NCI-H1048 (cell line): ENCODE measurements at regions not wholly inside any gene's neighbourhood (a gene's known extent, or its start where the extent isn't known, plus 50 kb on each side); places are given as distances from the start of the nearest gene placed in this dataset.

Experiments used
- DNase-seq: peaks from one replicate; lab custom pipeline; 2025; lab: John Stamatoyannopoulos, UW

DNA sequence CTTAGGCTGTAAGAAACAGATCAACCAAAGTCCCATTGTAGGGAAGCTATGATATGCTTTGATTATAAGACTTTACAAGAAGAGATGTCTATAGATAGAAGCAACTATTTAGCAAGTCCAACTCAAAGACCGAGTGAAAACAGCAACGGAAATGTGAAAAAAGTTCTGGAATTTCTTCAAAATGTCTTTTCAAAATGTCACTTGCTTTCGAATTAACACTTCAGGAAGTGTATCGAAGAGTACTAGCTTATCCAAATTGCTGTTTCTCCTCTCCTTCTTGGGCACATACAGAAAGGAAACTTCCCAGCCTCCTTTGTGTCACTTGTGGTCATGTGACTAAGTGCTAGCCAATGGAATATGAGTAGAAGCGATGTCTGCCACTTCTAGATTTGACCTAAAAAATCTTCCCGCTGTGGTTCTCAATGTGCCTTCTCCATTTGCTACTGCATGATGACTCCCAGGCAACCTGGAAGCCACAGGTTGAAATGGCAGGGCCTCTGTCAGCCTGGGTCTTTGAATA lies 89.9 kb downstream of the TSEN15 start:
- no peak for DNase-seq

DNA sequence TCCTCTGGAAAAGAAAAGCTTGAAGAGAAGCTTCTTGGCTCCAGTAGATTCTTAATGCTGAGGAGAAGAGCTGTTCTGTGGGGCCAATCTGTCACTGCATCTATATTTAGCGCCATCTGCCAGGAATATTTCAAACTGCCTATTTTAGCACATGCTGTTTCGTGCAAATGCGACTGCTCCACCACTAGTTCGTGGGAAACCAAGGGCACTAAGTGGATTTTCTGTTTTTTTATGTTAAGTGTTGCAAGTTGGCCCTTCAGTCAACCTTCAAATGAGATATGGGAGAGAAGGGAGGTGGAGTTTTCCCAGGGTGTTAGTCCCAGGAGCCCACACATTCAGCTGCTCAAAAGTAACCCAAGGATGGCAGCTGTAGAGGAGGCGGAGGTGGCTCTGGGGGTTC lies 91.9 kb downstream of the TSEN15 start:
- no peak for DNase-seq

GRCh38 chr1:184145083-184145482 lies 93.6 kb downstream of the TSEN15 start:
- no peak for DNase-seq

- DNase-seq, result no peak
Measured at GRCh38 chr1:184146202-184146601, 94.7 kb downstream of the TSEN15 start.

- no peak for DNase-seq
Measured at GRCh38 chr1:184150776-184151531, 99.4 kb downstream of the TSEN15 start.

DNA sequence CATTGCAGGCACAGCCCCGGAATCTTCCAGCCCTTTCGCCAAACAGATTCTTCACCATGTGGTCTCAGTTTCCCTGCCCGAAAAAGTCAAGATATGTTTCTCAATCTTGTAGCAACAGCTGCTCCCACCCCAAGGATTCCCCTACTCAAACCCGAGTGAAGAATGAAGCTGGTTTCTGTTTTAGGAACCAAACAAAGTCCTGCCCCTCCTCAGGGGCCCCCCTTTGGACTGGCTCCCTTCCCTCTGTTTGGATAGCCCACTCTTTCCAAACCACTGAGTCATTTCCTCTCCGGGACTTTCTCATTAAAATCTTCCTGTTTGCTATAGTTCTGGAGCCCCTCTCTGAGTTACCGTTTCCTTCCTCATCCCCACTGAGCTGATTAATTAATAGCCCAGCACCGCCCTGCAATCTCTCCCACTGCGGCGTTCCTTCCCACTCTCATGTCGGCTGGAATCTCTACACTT lies 100.9 kb downstream of the TSEN15 start:
- DNase-seq, result no peak

- DNase-seq, result no peak
Measured at GRCh38 chr1:184152974-184153373, 101.4 kb downstream of the TSEN15 start.

- DNase-seq, result no peak
Measured at GRCh38 chr1:184153731-184154130, 102.2 kb downstream of the TSEN15 start.

DNA sequence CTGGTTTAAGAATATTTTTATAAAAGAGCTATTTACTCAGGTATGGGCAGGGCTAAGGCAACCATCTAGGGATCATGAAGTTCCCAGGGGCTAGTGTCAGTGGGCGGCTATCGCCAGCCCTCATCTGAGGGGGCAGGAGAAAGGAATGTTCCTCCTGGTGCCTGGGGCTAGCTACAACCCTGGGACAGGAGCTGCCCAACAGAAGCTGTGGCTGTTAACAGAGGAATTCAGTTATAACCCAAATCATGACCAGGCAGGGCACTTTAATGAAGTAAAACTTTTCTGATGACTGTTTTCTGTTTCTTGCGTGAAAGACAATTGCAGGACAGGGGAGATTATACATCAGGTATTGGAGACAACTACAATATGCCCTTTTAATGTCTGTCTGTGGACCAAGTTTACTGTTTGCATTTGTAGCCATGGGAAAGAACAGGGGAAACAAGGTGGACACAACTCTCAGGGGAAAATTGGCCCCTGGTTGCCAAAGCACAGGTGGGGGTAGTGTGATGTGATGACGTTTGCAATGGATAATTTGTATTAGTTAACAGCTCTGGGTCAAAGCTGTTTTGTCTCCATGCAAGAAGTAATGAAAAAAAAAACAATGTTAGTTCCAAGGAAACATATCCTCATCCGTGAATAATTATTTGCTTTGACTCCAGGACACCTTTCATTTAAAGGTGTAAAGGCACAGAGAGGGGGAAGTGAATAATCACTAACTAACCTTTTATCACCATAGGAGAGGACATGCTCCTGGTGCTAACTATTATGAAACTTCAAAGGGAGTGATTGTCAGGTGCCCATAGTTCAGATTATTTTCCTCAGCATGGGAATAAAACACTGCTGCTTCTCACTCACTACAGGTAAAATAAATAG lies 105.2 kb downstream of the TSEN15 start:
- DNase-seq, result no peak

DNA sequence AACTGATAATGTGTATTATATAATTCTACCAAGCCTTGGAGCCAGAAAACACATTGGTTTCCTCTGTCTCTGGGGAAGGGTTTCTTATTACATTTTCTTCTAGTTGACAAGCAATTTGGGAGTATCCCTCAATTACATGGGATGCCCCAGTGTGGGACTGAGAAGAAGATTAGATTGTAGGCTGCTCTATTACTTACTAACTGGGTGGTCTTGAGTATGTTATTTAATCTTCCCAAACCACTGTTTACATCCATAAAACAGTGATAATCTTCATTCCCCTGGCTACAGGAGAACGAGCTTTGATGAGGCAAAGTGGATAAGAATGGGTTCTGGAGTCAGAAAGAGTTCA lies 105.8 kb downstream of the TSEN15 start:
- DNase-seq, result no peak

DNA sequence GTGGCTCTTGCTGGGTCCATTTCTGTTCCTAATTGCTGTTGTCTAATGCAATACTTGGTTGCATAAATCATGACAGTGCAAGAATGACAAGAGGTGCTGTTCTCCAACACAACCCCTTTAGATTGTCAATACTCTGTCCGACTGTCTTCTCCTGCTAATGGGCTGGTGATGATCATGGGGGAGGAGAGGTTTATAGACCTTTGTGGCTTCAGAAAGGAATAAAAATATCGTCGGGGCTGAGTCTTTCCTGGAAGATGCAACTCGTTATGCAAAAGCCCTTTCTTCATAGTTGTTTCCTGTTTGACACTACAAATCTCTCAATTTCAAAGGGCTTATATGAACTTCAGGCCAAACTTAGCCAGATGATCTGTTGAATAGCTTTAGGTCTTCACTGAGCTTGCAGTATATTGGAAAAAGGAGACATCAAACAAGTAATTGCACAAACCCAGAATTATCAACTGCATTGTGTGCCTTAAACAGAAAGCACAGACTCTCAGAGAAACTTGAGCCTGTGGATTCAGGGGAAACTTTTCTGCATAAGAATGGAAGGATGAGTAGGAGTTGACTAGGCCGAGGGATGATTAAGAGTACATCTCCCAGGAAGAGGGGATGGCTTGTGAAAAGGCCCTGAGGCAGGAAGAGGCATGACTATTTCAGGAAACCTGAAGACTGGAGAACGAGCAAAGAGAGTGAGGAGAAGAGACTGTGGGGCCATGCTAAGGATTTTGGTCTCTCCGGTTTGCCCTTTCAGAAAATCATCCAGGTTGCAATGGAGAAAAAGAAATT lies 107.6 kb downstream of the TSEN15 start:
- no peak for DNase-seq

DNA sequence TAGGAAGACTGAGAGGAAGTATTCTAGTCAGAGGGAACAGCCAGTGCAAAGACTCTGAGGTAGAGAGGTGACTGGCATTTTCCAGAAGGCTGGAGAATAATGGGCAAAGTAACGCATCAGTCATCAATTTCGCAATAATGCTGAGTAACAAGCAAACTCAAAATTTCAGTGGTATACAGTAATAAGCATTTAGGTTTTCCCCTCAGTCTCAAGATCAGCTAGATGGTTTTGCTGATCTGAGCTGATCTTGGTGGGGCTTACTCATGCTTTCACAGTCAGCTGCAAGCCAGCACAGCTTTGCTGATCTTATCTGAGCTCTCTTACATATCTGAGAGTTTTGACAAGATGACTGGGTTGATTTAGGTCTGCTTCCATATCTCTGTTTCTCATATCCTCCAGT lies 108.7 kb downstream of the TSEN15 start:
- no peak for DNase-seq

DNA sequence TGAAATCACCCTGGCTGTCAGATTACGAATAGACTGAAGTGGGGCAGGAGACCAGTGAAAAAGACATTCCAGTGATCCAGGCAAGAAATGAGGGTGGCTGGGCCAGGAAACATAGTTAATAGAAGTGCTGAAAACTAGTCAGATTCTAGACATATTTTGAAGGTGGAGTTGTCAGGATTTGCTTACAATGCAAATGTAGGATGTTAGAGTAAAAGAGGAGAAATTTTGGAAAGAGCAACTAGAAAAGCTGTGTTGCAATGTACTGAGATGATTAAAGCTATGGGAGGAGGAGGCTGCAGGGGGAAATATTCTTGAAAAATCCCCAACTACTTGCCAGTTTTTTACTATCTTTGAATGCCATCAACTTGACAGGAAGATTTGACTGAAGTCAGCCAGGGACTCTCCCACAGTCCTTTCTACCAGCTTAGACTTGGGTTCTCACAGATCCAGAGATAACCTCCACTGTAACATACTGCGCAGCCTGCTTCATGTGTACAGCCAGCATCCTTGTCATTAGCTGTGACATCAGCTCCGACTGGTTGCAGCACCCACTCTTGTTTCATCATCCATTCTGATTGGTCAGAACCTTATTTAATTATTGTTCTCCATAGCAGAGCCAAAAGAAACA lies 109.7 kb downstream of the TSEN15 start:
- DNase-seq, result no peak

GRCh38 chr1:184162281-184162680 lies 110.8 kb downstream of the TSEN15 start:
- DNase-seq, result no peak

DNA sequence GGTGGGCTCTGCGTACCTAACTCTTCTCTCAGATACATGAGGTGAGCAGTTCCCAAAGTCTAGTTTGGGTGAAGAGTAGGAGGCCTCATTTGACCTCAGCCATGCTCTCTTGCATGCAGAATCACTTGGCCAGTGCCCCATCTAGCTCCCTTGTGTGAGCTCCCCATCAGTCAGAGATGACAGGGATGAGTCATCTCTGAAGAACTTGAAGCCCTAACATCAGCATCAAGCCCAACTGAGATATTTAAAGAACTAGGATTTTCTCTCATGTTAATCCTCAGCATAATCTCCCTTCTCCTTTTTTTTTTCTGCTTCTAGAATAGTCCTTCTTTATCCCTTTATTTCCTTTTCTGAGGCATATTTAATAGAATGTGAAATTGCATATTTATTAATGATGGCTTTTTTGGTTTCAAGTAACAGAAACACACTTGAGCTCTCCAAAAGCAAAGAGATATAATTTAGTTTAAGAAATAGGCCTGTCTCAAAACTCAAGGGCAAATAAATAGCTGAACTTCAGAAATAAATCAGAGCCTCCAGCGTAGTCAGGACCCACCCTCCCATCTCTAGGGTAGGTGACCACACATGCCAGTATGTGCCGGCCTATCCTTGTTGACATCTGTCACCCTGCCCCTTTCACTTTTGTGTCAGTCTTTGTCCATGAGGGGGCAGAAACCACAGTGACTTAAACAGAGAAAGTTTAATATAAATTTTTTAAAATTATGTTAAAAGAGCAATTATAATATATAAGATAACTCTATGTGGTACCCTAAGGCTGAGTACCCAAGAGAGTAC lies 112.3 kb downstream of the TSEN15 start:
- DNase-seq, result no peak

DNA sequence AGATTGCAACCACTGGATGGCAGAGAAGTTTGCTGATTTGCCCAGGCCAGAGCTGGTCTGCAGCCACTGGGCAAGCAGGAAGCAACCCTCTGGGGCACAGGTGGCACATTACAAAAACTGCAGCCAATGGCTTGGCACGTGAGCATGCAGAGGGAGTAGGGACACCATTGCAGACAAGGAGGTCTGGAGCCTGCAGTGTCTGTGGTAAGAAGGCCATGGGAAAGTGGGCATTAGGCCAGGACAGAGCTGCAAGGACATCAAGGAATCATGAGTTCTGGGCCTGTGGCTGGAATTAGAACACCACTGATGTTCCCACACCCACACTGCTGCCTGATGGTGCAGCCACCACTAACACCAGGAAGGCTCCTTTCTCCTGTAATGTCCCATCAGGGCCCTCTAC lies 113.0 kb downstream of the TSEN15 start:
- no peak for DNase-seq

- no peak for DNase-seq
Measured at GRCh38 chr1:184166485-184166884, 115.0 kb downstream of the TSEN15 start.

GRCh38 chr1:184167352-184167751 lies 115.8 kb downstream of the TSEN15 start:
- no peak for DNase-seq

- no peak for DNase-seq
Measured at GRCh38 chr1:184170719-184171118, 119.2 kb downstream of the TSEN15 start.

DNA sequence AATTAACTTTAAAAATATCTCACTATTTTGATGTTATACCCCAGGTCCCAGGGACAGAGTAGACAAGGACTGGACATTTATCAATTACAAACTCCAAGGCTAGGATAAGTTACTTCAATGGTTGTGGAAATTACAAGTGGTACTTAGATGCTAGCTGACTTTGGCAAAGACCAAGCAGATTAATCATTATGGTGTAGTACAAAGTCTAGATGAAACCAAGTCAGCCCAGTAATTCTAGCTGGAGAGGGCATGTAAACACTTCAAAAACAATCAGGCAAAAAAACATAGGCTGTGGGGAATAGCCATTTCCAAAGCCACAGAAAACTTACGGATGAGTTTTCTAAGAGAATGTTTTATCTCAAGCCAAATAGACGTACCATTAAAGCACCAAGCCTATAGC lies 124.5 kb downstream of the TSEN15 start:
- no peak for DNase-seq

GRCh38 chr1:184181044-184181443 lies 129.5 kb downstream of the TSEN15 start:
- DNase-seq, result no peak
